Activated CD4-positive, alpha-beta T cell treated with anti-CD3 and anti-CD28 coated beads for 36 hours (primary cell): ENCODE measurements at regions not wholly inside any gene's neighbourhood (a gene's known extent, or its start where the extent isn't known, plus 50 kb on each side); places are given as distances from the start of the nearest gene placed in this dataset.

ENCODE experiments used
- ATAC-seq: fragments of 200-7000 bp; cut with Tn5 transposase; one replicate; pipeline ENCODE4 v1.10.0; 2021; ENCODE audit warnings: mild to moderate bottlenecking, moderate library complexity
- CTCF ChIA-PET: fragments of 350-600 bp; sonication (Branson Sonifier 250); formaldehyde crosslinking; loops from one replicate; lab custom pipeline; 2021; ENCODE audit warnings: antibody characterized with exemption; lab: Charles Lee
- POLR2A ChIA-PET: fragments of 350-600 bp; sonication (Branson Sonifier 250); formaldehyde crosslinking; loops from one replicate; lab custom pipeline; 2021; ENCODE audit warnings: antibody characterized with exemption, inconsistent platforms; lab: Charles Lee
- DNase-seq: peaks from one replicate; pipeline ENCODE4 v3.0.0-alpha.2; 2020
- H3K27ac Mint-ChIP-seq: one replicate; pipeline ENCODE4 v1.8.0; 2021; ENCODE audit warnings: mixed read lengths
- H3K27me3 Mint-ChIP-seq: one replicate; pipeline ENCODE4 v1.8.0; 2021; ENCODE audit warnings: mixed read lengths
- H3K36me3 Mint-ChIP-seq: one replicate; pipeline ENCODE4 v1.8.0; 2021; ENCODE audit warnings: low read depth, mixed read lengths
- H3K4me1 Mint-ChIP-seq: one replicate; pipeline ENCODE4 v1.8.0; 2021; ENCODE audit warnings: mixed read lengths
- H3K4me3 Mint-ChIP-seq: one replicate; pipeline ENCODE4 v1.8.0; 2021; ENCODE audit warnings: mild to moderate bottlenecking, moderate library complexity, mixed read lengths
- H3K9me3 Mint-ChIP-seq: one replicate; pipeline ENCODE4 v1.8.0; 2021; ENCODE audit warnings: low read depth, mixed read lengths
- intact Hi-C, 2 experiments: fragments of 100-400 bp; cut with DNase I in 1 of 2; cut with micrococcal nuclease in 1 of 2; formaldehyde crosslinking; loops; one replicate each; pipeline versions ENCODE4 v1.14.2 to v1.15.1; 2022 to 2024; cut with DNase I, micrococcal nuclease

DNA sequence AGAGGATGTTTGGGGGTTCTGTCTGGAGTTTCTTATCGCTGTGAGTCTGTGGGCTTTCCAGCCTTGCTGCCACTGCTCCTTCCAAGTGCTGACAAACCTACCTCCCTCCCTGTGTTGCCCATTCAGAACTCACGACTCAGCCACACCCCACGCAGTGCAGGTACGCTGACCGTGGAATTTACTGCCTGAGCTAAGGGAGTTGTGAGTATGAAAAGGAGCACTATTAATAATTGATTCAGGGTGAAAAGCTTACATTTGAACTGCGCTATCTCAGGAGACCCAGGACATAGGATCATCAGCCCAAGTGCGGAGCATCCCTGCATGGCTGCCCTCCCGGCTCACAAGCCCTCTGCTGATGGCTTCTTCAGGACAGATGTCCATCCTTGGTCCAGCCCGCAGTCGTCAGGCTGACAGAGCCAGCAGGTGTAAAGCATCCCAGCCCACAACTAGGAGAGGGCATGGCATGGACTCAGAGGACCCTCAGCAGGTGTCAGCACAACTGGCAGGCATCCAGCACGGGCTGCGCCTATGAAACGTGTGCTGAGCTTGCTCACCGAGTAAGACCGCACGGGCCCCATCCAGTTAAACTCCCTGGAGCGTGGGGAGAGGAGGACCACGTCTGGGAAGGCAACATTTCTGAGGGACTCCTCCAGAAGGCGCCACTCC, 244.0 kb downstream of the COL4A1 start:
- no peak overlapping the region for H3K27ac Mint-ChIP-seq
- no peak for ATAC-seq
- DNase-seq: no peak
- ChIA-PET CTCF (no interaction called here), POLR2A (no interaction called here)
- no peaks in the 10 kb centered on the region for H3K36me3 Mint-ChIP-seq
- no peaks in the 10 kb centered on the region for H3K27me3 Mint-ChIP-seq
- H3K4me3 Mint-ChIP-seq: no peak overlapping the region
- no peaks in the 10 kb centered on the region for H3K9me3 Mint-ChIP-seq
- H3K4me1 Mint-ChIP-seq: no peaks in the 10 kb centered on the region
- intact Hi-C loops: no loop called here

DNA sequence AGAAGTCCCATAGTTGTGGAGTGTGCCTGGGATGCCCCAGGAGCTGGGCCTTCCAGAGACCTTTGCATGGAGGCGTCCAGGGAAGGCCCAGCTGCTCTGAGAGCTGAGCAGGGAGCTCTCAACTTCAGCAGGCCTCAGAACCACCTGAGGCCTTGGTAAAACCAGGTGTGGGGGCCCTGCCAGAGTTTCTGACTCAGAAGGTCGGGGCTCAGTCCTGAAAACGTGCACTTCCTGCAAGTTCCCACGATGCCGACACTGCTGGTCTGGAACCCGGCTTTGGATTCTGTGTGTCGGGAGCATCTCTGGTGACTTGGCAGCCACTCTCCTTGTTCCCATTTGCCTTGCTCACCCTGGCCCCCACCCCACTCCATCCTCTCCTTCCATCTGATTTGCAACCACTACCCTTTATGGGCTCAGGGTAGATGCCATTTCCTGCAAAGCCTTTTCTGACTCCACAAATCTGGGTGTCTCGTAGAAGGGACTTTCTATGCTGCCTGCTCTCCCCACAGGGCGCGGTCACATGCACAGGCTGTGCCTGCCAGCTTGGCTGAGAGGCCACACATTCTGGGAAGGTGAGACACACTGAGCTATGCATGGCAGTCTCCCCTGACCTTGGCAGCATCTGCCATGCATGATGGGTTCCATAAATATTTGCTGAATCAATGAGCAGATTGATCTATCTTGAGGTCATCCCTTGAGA, 244.7 kb downstream of the COL4A1 start:
- no peak overlapping the region for H3K4me3 Mint-ChIP-seq

DNA sequence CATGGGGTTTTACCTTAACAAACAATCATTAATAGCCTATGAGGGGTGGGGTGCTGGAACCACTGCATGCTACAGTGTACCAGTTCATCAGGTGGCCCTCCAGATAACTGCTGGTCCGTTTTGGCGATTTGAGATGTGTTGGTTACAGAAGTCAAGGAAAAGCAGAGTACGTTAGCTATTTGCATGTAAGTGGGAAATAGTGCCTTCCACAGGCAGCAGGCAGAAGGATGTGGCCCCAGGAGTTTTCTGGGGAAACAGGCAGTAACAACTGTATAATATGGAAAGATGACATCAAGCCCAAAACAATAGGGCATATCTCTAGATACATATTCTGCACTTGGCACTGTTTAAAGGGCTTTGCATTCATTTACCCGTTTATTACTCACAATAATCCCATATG, 245.7 kb downstream of the COL4A1 start:
- no peak overlapping the region for H3K4me3 Mint-ChIP-seq
- intact Hi-C loops: no loop called here
- CTCF ChIA-PET: no interaction called here
- no peaks in the 10 kb centered on the region for H3K27me3 Mint-ChIP-seq
- no peaks in the 10 kb centered on the region for H3K36me3 Mint-ChIP-seq
- no peaks in the 10 kb centered on the region for H3K9me3 Mint-ChIP-seq
- no peak overlapping the region for H3K27ac Mint-ChIP-seq
- H3K4me1 Mint-ChIP-seq: no peaks in the 10 kb centered on the region
- DNase-seq: no peak
- POLR2A ChIA-PET: no interaction called here
- no peak for ATAC-seq

More for the DNA sequence above, 244.7 kb downstream of the COL4A1 start:
- H3K27ac Mint-ChIP-seq: no peak overlapping the region
- no peaks in the 10 kb centered on the region for H3K9me3 Mint-ChIP-seq
- no peak for DNase-seq
- no peak for ATAC-seq
- POLR2A ChIA-PET: no interaction called here
- intact Hi-C loops: no loop called here
- CTCF ChIA-PET: no interaction called here
- no peaks in the 10 kb centered on the region for H3K27me3 Mint-ChIP-seq
- H3K4me1 Mint-ChIP-seq: no peaks in the 10 kb centered on the region
- H3K36me3 Mint-ChIP-seq: no peaks in the 10 kb centered on the region

DNA sequence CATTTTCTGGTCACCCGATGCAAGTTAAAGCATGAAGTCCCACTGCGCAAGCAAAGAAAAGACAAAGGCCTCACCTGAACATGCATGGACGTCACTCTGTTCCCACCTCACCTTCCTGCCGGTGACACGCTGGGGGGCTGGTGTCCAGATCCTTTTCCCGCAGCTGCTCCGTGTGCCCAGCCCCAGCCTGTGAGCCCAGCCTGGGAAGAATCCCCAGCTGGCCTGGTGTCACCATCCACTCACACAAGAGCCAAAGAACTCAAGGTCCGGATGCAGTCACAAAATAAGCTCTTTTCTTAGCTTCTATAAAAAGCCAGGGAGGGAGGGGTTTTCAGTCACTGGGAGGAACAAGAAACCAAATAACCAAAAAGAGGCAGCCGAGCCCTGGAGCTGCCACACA, 249.9 kb downstream of the COL4A1 start:
- Mint-ChIP-seq H3K4me1 (no peaks in the 10 kb centered on the region), H3K4me3 (no peak overlapping the region), H3K27ac (no peak overlapping the region), H3K9me3 (no peaks in the 10 kb centered on the region), H3K36me3 (no peaks in the 10 kb centered on the region), H3K27me3 (peaks cover 4% of the 10 kb centered on the region)
- intact Hi-C loops: no loop called here
- ChIA-PET POLR2A (no interaction called here), CTCF (no interaction called here)
- DNase-seq (no peak), ATAC-seq (no peak)

DNA sequence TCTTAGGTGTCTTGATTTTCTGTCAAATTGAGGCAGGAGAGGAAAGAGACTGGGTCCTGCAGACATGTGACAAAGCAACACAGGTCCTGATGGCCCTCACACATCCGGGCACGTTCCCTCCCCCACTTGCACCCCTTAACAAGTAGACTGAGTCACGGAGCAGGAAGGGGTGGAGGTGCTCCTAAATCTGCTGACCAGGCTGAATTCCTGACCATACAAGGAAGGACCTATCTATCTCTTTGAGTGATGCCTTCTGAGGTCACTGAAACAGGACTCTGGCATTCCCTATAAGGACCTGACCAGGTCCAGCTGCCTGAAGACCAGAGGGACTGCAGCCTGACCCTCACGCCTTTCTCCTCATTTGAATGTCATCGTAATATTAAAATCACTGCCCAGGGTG, 250.3 kb downstream of the COL4A1 start:
- POLR2A ChIA-PET: no interaction called here
- no peak overlapping the region for H3K4me3 Mint-ChIP-seq
- H3K27ac Mint-ChIP-seq: no peak overlapping the region
- CTCF ChIA-PET: no interaction called here
- no peaks in the 10 kb centered on the region for H3K36me3 Mint-ChIP-seq
- DNase-seq (no peak), ATAC-seq (no peak)
- H3K9me3 Mint-ChIP-seq: no peaks in the 10 kb centered on the region
- peaks cover 4% of the 10 kb centered on the region for H3K27me3 Mint-ChIP-seq
- no peaks in the 10 kb centered on the region for H3K4me1 Mint-ChIP-seq
- intact Hi-C loops: no loop called here

DNA sequence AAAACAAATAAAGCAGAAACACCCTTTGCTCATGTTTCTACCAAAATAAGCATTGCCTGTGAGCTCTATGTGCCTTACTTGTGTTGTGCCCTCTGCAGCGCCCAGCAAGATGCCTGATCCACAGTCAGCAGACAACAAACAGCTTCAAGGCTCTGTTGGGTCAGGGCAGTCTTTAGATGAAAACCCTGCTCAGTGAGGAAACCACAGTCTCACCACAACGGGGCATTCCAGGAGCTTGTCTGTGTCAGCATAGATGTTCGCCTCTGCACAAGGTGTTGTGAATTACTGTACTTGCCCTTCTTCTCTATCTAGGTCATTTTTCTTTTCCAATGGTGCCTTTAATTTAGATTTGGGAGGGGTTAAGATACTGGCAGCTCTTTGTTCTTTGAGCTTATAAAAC, 251.9 kb downstream of the COL4A1 start:
- Mint-ChIP-seq H3K36me3 (no peaks in the 10 kb centered on the region), H3K27me3 (peaks cover 4% of the 10 kb centered on the region), H3K4me1 (no peaks in the 10 kb centered on the region), H3K9me3 (no peaks in the 10 kb centered on the region), H3K4me3 (no peak overlapping the region), H3K27ac (no peak overlapping the region)
- DNase-seq (peak; percentile 48), ATAC-seq (peak; percentile 42)
- CTCF ChIA-PET: interaction anchor here (0.6 to 1.0 kb wide), 2 partner anchors 9 to 211 kb away, joined by 3 to 4 read pairs; no protein-coding TSS in a partner anchor
- intact Hi-C loops: no loop called here
- POLR2A ChIA-PET: no interaction called here

DNA sequence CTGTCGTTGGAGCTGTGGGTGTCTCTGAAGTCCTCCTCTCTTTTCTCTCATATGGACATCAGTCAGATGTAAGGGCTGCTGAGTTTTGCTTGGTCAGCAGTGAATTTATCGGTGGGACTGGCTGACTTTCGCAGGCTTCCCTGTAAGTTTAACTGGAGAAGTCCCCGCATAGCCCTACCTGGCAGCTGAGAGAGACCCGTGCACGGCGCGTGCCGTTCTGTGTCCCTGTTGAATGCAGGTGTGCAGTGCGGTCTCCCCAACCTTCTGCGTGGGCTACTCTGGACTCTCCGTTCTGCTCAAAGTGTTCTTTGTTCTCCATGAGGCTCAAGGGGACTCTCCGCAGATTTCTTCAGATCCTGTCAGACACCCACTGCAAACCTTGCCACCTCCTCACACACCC, 252.9 kb downstream of the COL4A1 start:
- Mint-ChIP-seq H3K36me3 (no peaks in the 10 kb centered on the region), H3K4me3 (no peak overlapping the region), H3K27ac (no peak overlapping the region), H3K4me1 (no peaks in the 10 kb centered on the region), H3K27me3 (peaks cover 4% of the 10 kb centered on the region), H3K9me3 (no peaks in the 10 kb centered on the region)
- no peak for DNase-seq
- ChIA-PET POLR2A (no interaction called here), CTCF (no interaction called here)
- intact Hi-C loops: no loop called here
- no peak for ATAC-seq

DNA sequence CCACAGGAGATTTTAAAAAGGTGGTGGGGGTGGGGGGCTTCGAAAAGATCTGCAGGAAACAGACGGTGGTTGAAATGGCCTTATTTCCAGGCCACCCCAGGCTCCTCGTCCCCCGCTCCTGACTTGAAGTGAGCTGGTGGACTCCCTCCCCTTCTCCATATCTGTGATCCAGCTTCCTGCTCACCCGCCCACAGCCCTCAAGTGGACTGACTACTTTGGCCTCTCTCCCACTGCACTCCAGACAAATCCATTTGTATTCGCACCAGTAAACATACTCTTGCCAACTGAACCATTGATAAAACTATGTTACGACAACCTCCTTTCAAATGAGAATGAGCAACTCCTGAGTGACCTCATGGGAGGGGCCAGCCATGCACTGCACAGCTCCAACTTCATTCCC, 259.5 kb downstream of the COL4A1 start:
- no peaks in the 10 kb centered on the region for H3K9me3 Mint-ChIP-seq
- peaks cover 11% of the 10 kb centered on the region for H3K27me3 Mint-ChIP-seq
- no peak overlapping the region for H3K4me3 Mint-ChIP-seq
- no peaks in the 10 kb centered on the region for H3K36me3 Mint-ChIP-seq
- intact Hi-C loops: no loop called here
- POLR2A ChIA-PET: no interaction called here
- no peaks in the 10 kb centered on the region for H3K4me1 Mint-ChIP-seq
- DNase-seq: no peak
- CTCF ChIA-PET: interaction anchor here (0.9 kb wide), 1 partner anchor 10 kb away, joined by 4 read pairs; no protein-coding TSS in a partner anchor
- no peak for ATAC-seq
- no peak overlapping the region for H3K27ac Mint-ChIP-seq

DNA sequence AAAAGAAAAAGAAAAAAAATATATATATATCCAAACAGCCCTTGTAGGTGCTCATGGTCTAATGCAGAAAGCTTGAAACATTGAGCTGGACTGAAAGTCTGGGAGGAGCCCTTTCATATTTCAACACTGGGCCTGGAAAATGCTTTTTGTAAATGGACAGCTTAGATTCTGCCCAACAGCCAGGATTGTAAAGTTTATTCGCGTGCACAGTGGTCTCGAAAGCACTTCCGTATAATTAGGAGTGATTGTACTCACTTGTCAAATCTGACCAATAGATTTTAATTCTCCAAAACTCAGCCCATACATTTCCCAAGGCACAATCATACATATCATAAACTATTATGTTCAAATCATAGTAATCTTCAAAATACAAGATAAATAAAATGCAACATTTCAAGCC, 260.1 kb downstream of the COL4A1 start:
- peaks cover 11% of the 10 kb centered on the region for H3K27me3 Mint-ChIP-seq
- DNase-seq: no peak
- ATAC-seq: no peak
- H3K36me3 Mint-ChIP-seq: no peaks in the 10 kb centered on the region
- POLR2A ChIA-PET: no interaction called here
- H3K4me1 Mint-ChIP-seq: no peaks in the 10 kb centered on the region
- H3K27ac Mint-ChIP-seq: no peak overlapping the region
- no peak overlapping the region for H3K4me3 Mint-ChIP-seq
- H3K9me3 Mint-ChIP-seq: no peaks in the 10 kb centered on the region
- intact Hi-C loops: no loop called here
- CTCF ChIA-PET: interaction anchor here (0.9 kb wide), 1 partner anchor 9 kb away, joined by 4 read pairs; no protein-coding TSS in a partner anchor

DNA sequence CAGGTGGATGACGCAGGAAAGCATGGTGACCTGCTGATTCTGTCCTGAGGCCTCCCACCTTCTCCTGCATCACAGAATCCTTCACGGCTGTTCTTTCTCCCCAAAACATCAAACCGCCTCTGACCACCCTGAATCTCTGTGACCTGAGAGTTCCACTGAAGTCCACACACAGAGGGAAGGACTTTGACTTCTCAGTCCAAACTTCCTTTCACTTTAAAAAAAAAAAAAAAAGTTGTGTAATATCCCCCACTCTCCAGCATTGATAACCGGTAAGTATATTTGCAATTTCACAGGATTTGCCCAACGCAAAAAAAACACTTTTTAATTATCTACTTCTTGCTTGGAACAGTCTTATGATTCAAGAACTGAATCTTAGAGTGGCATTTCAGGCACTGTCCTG, 259.5 kb upstream of the IRS2 start:
- intact Hi-C loops: no loop called here
- ChIA-PET CTCF (no interaction called here), POLR2A (no interaction called here)
- H3K27me3 Mint-ChIP-seq: peaks cover 11% of the 10 kb centered on the region
- H3K4me1 Mint-ChIP-seq: no peaks in the 10 kb centered on the region
- DNase-seq (no peak), ATAC-seq (no peak)
- no peak overlapping the region for H3K27ac Mint-ChIP-seq
- H3K36me3 Mint-ChIP-seq: no peaks in the 10 kb centered on the region
- H3K4me3 Mint-ChIP-seq: no peak overlapping the region
- no peaks in the 10 kb centered on the region for H3K9me3 Mint-ChIP-seq

DNA sequence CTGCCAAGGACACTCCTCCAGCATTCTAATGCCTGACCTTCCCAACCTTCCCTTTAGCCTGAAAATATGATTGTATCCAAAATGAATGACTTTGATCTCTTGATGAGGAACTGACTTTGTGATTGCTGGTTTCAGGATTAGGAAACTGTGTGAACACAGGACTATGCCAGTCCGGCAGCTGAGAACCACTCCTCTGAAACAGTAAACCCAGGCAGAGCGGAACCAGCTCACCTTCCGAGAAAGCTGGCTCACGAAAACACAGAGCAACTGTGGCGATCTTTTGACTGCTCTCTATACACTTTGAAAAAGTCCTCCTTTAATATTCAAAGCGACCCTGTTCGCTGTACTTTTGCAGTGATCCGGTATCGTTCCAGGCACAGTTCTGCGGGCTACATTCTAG, 258.8 kb upstream of the IRS2 start:
- Mint-ChIP-seq H3K27me3 (peaks cover 11% of the 10 kb centered on the region), H3K27ac (no peak overlapping the region), H3K4me3 (no peak overlapping the region), H3K36me3 (no peaks in the 10 kb centered on the region), H3K4me1 (no peaks in the 10 kb centered on the region), H3K9me3 (no peaks in the 10 kb centered on the region)
- CTCF ChIA-PET: interaction anchor here (0.6 kb wide), 1 partner anchor 13 kb away, joined by 3 read pairs; no protein-coding TSS in a partner anchor
- intact Hi-C loops: no loop called here
- POLR2A ChIA-PET: no interaction called here
- no peak for DNase-seq
- no peak for ATAC-seq

DNA sequence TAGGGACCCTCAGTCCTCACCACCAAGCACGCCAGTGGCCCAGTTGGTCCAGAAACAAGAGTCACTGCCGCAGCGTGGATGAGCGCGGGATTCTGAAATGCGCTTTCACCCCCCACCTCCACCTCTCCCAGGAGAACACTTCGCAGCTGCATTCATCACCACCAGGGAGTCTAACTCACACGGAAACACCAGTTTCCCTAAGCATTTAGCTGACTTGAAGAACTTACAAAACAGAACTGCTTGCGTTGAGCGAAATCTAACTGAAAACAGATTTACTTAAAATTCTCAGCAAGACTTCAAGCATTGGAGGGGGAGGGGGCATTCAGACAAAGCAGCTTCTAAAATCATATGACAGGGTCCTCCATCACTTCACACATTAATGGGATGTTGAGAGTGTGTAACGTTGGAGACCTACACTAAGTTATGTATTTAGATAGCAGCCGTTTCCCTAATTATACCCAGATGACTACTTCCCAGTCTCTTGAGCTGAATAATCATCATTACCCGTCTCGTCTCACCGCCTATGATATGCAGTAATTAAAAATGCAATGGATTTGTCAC, 258.2 kb upstream of the IRS2 start:
- Mint-ChIP-seq H3K4me3 (no peak overlapping the region), H3K27ac (no peak overlapping the region), H3K9me3 (no peaks in the 10 kb centered on the region), H3K4me1 (no peaks in the 10 kb centered on the region), H3K36me3 (no peaks in the 10 kb centered on the region), H3K27me3 (peaks cover 11% of the 10 kb centered on the region)
- intact Hi-C loops: no loop called here
- DNase-seq (no peak), ATAC-seq (no peak)
- ChIA-PET CTCF (interaction anchor here (0.6 kb wide), 1 partner anchor 13 kb away, joined by 3 read pairs; no protein-coding TSS in a partner anchor), POLR2A (no interaction called here)
